RWPE2 (cell line): ENCODE measurements at regions not wholly inside any gene's neighbourhood (a gene's known extent, or its start where the extent isn't known, plus 50 kb on each side); places are given as distances from the start of the nearest gene placed in this dataset.

Experiments
- ATAC-seq: fragments of 200-7000 bp; cut with Tn5 transposase; 3 replicates; pipeline ENCODE4 v1.9.1; 2021; ENCODE audit warnings: low read depth
- DNase-seq: peaks from one replicate; pipeline ENCODE4 v3.0.0-alpha.2; 2020; ENCODE audit warnings: low spot score
- H3K27ac ChIP-seq: fragments of 450-650 bp; 2 replicates; pipeline ENCODE4 v1.5.1; 2017; ENCODE audit warnings: mild to moderate bottlenecking; ENCODE audit not compliant: poor library complexity, severe bottlenecking
- H3K27me3 ChIP-seq: fragments of 250-450 bp; sonication (Bioruptor Pico); 2 replicates; pipeline ENCODE4 v1.5.1; 2021; ENCODE audit warnings: mild to moderate bottlenecking, moderate library complexity; ENCODE audit not compliant: insufficient read depth, poor library complexity, severe bottlenecking
- H3K36me3 ChIP-seq: fragments of 250-450 bp; sonication (Bioruptor Pico); 2 replicates; pipeline ENCODE4 v1.5.1; 2020; ENCODE audit warnings: low read depth, mild to moderate bottlenecking, moderate library complexity
- H3K4me1 ChIP-seq: fragments of 250-450 bp; sonication (Bioruptor Pico); 2 replicates; pipeline ENCODE4 v1.5.1; 2021; ENCODE audit warnings: mild to moderate bottlenecking, moderate library complexity; ENCODE audit not compliant: insufficient read depth, poor library complexity, severe bottlenecking
- H3K4me3 ChIP-seq: fragments of 250-450 bp; sonication (Bioruptor Pico); 2 replicates; pipeline ENCODE4 v1.5.1; 2021; ENCODE audit warnings: mild to moderate bottlenecking, moderate library complexity; ENCODE audit not compliant: severe bottlenecking
- H3K9me3 ChIP-seq: fragments of 250-450 bp; sonication (Bioruptor Pico); 2 replicates; pipeline ENCODE4 v1.5.1; 2021; ENCODE audit warnings: mild to moderate bottlenecking, moderate library complexity; ENCODE audit not compliant: severe bottlenecking
- TF ChIP-seq, protein P1 (sequence below): fragments of 450-650 bp; IDR thresholded peaks from one replicate; pipeline ENCODE4 v1.5.1; 2017; ENCODE audit warnings: mild to moderate bottlenecking, moderate library complexity; ENCODE audit not compliant: poor library complexity, severe bottlenecking

DNA sequence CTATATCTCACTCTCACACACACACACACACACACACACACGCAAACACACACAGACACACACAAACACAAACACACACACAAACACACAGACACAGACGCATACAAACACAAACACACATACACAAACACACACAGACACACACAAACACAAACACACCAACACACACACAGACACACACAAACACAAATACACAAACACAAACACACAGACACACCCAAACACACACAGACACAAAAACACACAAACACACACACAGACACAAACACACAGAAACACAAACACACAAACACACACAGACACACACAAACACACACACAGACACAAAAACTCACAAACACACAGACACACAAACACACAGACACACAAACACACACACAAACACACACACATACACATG lies 329.0 kb downstream of the ZNF536 start:
- Histone ChIP-seq H3K4me1 (no peaks in the 10 kb centered on the region), H3K27ac (no peak overlapping the region), H3K9me3 (no peaks in the 10 kb centered on the region), H3K36me3 (no peaks in the 10 kb centered on the region), H3K27me3 (no peaks in the 10 kb centered on the region), H3K4me3 (no peak overlapping the region)
- no peak for ATAC-seq
- TF ChIP-seq, protein P1, sequence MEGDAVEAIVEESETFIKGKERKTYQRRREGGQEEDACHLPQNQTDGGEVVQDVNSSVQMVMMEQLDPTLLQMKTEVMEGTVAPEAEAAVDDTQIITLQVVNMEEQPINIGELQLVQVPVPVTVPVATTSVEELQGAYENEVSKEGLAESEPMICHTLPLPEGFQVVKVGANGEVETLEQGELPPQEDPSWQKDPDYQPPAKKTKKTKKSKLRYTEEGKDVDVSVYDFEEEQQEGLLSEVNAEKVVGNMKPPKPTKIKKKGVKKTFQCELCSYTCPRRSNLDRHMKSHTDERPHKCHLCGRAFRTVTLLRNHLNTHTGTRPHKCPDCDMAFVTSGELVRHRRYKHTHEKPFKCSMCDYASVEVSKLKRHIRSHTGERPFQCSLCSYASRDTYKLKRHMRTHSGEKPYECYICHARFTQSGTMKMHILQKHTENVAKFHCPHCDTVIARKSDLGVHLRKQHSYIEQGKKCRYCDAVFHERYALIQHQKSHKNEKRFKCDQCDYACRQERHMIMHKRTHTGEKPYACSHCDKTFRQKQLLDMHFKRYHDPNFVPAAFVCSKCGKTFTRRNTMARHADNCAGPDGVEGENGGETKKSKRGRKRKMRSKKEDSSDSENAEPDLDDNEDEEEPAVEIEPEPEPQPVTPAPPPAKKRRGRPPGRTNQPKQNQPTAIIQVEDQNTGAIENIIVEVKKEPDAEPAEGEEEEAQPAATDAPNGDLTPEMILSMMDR: no peak
- no peak for DNase-seq

DNA sequence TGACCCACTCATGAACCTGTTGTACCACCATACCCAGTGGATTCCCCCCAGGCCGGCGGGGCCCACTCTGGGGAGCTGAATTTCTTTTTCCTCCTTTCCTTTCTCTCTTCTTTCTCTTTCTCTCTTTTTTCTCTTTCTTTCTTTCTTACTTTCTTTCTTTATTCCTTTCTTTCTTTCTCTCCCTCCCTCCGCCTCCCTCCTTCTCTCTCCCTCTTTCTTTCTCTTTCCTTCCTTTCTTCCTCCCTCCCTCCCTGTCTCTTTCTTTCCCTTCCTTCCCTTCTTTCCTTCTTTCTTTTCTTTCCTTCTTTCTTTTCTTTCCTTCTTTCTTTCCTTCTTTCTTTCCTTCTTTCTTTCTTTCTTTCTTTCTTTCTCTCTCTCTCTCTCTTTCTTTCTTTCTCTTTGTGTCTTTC lies 327.7 kb downstream of the ZNF536 start:
- no peak overlapping the region for H3K4me3 ChIP-seq
- TF ChIP-seq, protein P1: no peak
- H3K27ac ChIP-seq: no peak overlapping the region
- no peak for ATAC-seq
- no peaks in the 10 kb centered on the region for H3K9me3 ChIP-seq
- no peaks in the 10 kb centered on the region for H3K36me3 ChIP-seq
- DNase-seq: no peak
- H3K4me1 ChIP-seq: no peaks in the 10 kb centered on the region
- H3K27me3 ChIP-seq: no peaks in the 10 kb centered on the region

DNA sequence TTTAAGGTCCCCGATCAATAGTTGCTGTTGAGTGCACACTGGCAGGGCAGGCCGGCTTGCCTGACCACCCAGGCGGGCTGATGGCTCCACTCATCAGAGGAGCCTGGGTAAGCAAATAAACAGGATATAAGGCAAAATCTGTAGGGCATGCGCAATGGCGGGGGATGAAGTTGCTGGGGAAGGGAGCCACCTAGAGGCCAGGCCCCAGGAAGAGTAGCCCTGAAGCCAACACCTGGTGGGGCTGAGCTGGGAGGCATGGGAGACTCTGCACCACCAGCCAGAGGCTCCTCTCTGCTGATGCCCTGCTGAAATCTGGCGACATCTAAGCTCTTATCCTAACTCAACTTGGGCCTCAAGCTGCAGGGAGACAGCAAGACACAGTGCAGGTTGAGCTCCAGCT lies 324.3 kb downstream of the ZNF536 start:
- H3K4me3 ChIP-seq: no peak overlapping the region
- H3K4me1 ChIP-seq: no peaks in the 10 kb centered on the region
- H3K27ac ChIP-seq: no peak overlapping the region
- TF ChIP-seq, protein P1: peak; percentile 43
- no peaks in the 10 kb centered on the region for H3K36me3 ChIP-seq
- H3K9me3 ChIP-seq: no peaks in the 10 kb centered on the region
- DNase-seq: no peak
- peaks cover 16% of the 10 kb centered on the region for H3K27me3 ChIP-seq
- peak; percentile 46; the same call in 1 of the 3 replicates for ATAC-seq

DNA sequence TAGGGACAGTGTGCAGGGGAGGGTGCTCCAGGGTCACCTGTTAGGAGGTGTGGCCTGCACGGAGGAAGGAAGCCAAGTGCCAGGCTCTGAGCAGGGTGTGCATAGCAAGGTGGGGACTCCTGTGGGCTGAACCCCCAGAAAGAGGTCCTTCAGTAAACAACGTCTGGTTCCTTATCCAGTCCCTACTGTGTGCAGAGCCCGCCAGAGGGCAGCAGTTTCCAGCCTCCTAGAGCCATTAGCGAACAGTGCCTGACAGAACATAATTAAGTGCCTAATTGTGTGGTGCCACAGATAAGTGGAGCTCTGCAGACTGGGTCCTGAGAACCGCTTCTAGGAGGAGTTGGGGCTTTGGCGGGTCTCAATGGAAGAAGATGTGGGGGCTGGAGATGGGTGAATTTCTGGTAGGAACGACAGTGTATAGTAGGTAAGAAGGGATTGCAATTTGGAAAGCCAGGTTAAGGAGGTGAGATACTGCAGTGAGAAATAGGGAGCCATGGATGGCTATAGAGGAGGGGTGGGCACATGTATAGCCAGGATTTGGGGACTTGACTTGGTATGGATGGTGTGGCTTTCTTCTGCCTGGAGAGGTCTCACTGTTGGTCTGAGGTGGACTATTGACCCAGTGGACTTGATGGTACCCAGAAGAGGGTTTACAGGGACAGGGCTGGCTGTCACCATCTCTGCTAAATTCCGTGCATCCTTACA lies 323.1 kb downstream of the ZNF536 start:
- Histone ChIP-seq H3K36me3 (no peaks in the 10 kb centered on the region), H3K27me3 (peaks cover 22% of the 10 kb centered on the region), H3K4me3 (no peak overlapping the region), H3K27ac (no peak overlapping the region), H3K4me1 (no peaks in the 10 kb centered on the region), H3K9me3 (no peaks in the 10 kb centered on the region)
- ATAC-seq (0 out of 3 replicates have a peak, but pooled peaks have one; percentile 41), DNase-seq (no peak)
- TF ChIP-seq, protein P1: peak; percentile 22

DNA sequence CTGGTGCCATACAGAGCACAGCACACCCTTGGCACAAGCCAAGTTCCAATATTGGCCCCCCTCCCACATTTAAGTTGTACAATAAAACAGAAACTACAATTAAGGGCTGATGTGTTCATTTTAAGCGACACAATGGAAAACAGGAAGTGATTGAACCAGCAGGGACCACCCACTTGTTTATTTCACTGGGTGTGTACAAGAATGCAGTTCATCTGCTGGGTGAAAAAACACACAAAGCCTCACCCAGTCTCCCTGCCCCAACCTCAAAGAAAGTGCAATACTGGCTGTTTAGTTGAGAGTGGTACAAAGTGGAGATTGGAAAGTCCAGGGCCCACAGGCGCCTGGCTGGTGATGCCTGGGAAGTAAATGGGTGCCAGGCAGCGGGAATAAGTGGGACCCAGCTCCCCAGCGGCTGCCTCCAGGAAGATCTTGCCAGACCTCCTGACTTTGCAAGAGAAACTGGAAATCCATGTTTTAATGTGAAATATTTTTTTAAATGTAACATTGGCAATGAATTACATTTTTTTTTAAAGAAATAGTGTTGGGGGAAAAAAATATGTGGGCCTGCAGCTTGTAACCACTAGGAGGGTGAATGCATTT lies 322.1 kb downstream of the ZNF536 start:
- ATAC-seq (no peak), DNase-seq (no peak)
- TF ChIP-seq, protein P1: no peak
- H3K4me1 ChIP-seq: no peaks in the 10 kb centered on the region
- H3K27me3 ChIP-seq: peaks cover 22% of the 10 kb centered on the region
- H3K36me3 ChIP-seq: no peaks in the 10 kb centered on the region
- H3K27ac ChIP-seq: no peak overlapping the region
- no peak overlapping the region for H3K4me3 ChIP-seq
- no peaks in the 10 kb centered on the region for H3K9me3 ChIP-seq
